ENCODE measurements at regions not wholly inside any gene's neighbourhood (a gene's known extent, or its start where the extent isn't known, plus 50 kb on each side); places are given as distances from the start of the nearest gene placed in this dataset.

GRCh38 chr13:99061411-99061810 lies 83.5 kb upstream of the DOCK9 start:
- TF ChIP-seq EZH2 (IDR thresholded peaks at IDR 0.05; ENCODE audit: low read length) (no peak), CTCF (optimal IDR thresholded peaks at IDR 0.05 in 1 of 3, IDR thresholded peaks at IDR 0.05 in 1 of 3, conservative IDR thresholded peaks at IDR 0.05 in 1 of 3; ENCODE audit: extremely low read depth in 1 of 3, insufficient read depth in 2 of 3, low read length in 3 of 3) (no peak)
